ENCODE measurements at regions not wholly inside any gene's neighbourhood (a gene's known extent, or its start where the extent isn't known, plus 50 kb on each side); places are given as distances from the start of the nearest gene placed in this dataset.

DNA sequence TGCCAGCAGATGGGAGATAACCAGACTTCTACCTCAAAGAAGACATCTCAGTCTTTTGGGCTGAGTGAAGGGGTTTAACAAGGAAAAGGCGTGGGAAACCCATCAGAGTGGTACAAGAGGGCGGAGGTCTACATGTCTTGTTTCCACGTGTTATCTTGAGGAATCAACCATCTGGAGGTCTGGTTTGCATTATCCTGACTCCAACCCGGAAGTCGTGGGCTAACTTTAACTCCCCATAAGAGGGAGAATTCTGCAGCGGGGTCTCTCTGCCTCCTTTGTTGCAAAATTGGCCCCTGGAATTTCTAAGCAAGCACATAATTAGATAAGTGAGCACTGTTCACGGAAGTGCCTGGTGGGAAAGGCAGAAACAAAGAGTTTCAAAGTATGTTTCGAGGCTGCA, 398.7 kb upstream of the C16orf82 start:
- H3K36me3 ChIP-seq (ENCODE audit: control insufficient read depth in 2 of 2, extremely low read depth in 1 of 2, insufficient read depth in 2 of 2, low read length in 2 of 2), result no peaks in the 10 kb centered on the region
- no peak for DNase-seq (ENCODE audit: low read depth, low spot score)
- H3K79me2 ChIP-seq (ENCODE audit: control insufficient read depth, insufficient read depth, low read length), result no peaks in the 10 kb centered on the region
- H3K4me1 ChIP-seq (ENCODE audit: control insufficient read depth, extremely low read depth, insufficient read depth, low read length), result no peaks in the 10 kb centered on the region
- no peaks in the 10 kb centered on the region for H4K20me1 ChIP-seq (ENCODE audit: control insufficient read depth, extremely low read depth, insufficient read depth, low read length)
- H3K9me1 ChIP-seq (ENCODE audit: control insufficient read depth, extremely low read depth, insufficient read depth, low read length), result no peaks in the 10 kb centered on the region
- H3K4me3 ChIP-seq (ENCODE audit: control insufficient read depth in 2 of 3, extremely low read depth in 1 of 3, insufficient read depth in 2 of 3, low read depth in 1 of 3, low read length in 3 of 3), result no peak overlapping the region
- no peak overlapping the region for H3K27ac ChIP-seq (ENCODE audit: control insufficient read depth, insufficient read depth, low read length)
- H3K27me3 ChIP-seq (ENCODE audit: control insufficient read depth, extremely low read depth, insufficient read depth, low read length), result no peaks in the 10 kb centered on the region
- H3K4me2 ChIP-seq (ENCODE audit: control insufficient read depth, extremely low read depth, insufficient read depth, low read depth, low read length), result no peak overlapping the region
- H2AFZ ChIP-seq (ENCODE audit: control insufficient read depth, low read length), result no peak overlapping the region
- no peak overlapping the region for H3K9ac ChIP-seq (ENCODE audit: control insufficient read depth, extremely low read depth, insufficient read depth, low read length)
- dilution Hi-C loops (cut with MboI; ENCODE audit: extremely low pct_ligation_motif_present, low sequenced_read_pairs), result no loop called here
- FAIRE-seq, result no peak
- H3K9me3 ChIP-seq (ENCODE audit: control insufficient read depth, low read depth, low read length), result peaks cover 2% of the 10 kb centered on the region
- TF ChIP-seq EZH2 (IDR thresholded peaks at IDR 0.05; ENCODE audit: low read length), result no peak

DNA sequence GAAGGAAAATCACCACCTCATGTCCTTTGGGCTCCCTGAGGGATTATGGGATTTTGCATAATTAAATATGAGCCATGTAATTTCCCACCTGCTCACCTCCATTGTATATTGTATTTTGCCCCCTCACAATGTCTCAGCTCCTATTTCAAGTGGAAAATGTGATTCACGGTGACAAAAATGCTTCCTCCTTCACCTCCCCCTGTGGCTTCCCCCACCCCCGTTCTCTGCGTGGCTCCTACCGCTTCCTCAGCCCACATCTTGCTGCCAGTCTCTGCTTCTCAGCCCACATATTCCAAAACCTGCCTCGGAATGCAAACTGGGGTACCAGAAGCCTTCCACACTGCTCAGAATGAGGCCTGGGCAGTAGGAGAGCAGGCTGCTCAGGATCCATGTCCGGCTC, 394.5 kb upstream of the C16orf82 start:
- no peak overlapping the region for H3K4me2 ChIP-seq (ENCODE audit: control insufficient read depth, extremely low read depth, insufficient read depth, low read depth, low read length)
- no peaks in the 10 kb centered on the region for H3K4me1 ChIP-seq (ENCODE audit: control insufficient read depth, extremely low read depth, insufficient read depth, low read length)
- H3K9me3 ChIP-seq (ENCODE audit: control insufficient read depth, low read depth, low read length), result no peaks in the 10 kb centered on the region
- no peaks in the 10 kb centered on the region for H3K36me3 ChIP-seq (ENCODE audit: control insufficient read depth in 2 of 2, extremely low read depth in 1 of 2, insufficient read depth in 2 of 2, low read length in 2 of 2)
- no peak overlapping the region for H3K9ac ChIP-seq (ENCODE audit: control insufficient read depth, extremely low read depth, insufficient read depth, low read length)
- dilution Hi-C loops (cut with MboI; ENCODE audit: extremely low pct_ligation_motif_present, low sequenced_read_pairs), result no loop called here
- no peak overlapping the region for H3K27ac ChIP-seq (ENCODE audit: control insufficient read depth, insufficient read depth, low read length)
- DNase-seq (ENCODE audit: low read depth, low spot score), result no peak
- no peak for FAIRE-seq
- H4K20me1 ChIP-seq (ENCODE audit: control insufficient read depth, extremely low read depth, insufficient read depth, low read length), result no peaks in the 10 kb centered on the region
- no peak overlapping the region for H3K4me3 ChIP-seq (ENCODE audit: control insufficient read depth in 2 of 3, extremely low read depth in 1 of 3, insufficient read depth in 2 of 3, low read depth in 1 of 3, low read length in 3 of 3)
- H3K9me1 ChIP-seq (ENCODE audit: control insufficient read depth, extremely low read depth, insufficient read depth, low read length), result no peaks in the 10 kb centered on the region
- no peaks in the 10 kb centered on the region for H3K79me2 ChIP-seq (ENCODE audit: control insufficient read depth, insufficient read depth, low read length)
- no peaks in the 10 kb centered on the region for H3K27me3 ChIP-seq (ENCODE audit: control insufficient read depth, extremely low read depth, insufficient read depth, low read length)
- TF ChIP-seq, protein P1, sequence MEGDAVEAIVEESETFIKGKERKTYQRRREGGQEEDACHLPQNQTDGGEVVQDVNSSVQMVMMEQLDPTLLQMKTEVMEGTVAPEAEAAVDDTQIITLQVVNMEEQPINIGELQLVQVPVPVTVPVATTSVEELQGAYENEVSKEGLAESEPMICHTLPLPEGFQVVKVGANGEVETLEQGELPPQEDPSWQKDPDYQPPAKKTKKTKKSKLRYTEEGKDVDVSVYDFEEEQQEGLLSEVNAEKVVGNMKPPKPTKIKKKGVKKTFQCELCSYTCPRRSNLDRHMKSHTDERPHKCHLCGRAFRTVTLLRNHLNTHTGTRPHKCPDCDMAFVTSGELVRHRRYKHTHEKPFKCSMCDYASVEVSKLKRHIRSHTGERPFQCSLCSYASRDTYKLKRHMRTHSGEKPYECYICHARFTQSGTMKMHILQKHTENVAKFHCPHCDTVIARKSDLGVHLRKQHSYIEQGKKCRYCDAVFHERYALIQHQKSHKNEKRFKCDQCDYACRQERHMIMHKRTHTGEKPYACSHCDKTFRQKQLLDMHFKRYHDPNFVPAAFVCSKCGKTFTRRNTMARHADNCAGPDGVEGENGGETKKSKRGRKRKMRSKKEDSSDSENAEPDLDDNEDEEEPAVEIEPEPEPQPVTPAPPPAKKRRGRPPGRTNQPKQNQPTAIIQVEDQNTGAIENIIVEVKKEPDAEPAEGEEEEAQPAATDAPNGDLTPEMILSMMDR (optimal IDR thresholded peaks at IDR 0.05 in 1 of 3, IDR thresholded peaks at IDR 0.05 in 1 of 3, conservative IDR thresholded peaks at IDR 0.05 in 1 of 3; ENCODE audit: extremely low read depth in 1 of 3, insufficient read depth in 2 of 3, low read length in 3 of 3), result no peak
- TF ChIP-seq EZH2 (IDR thresholded peaks at IDR 0.05; ENCODE audit: low read length), result no peak
- H2AFZ ChIP-seq (ENCODE audit: control insufficient read depth, low read length), result no peak overlapping the region

DNA sequence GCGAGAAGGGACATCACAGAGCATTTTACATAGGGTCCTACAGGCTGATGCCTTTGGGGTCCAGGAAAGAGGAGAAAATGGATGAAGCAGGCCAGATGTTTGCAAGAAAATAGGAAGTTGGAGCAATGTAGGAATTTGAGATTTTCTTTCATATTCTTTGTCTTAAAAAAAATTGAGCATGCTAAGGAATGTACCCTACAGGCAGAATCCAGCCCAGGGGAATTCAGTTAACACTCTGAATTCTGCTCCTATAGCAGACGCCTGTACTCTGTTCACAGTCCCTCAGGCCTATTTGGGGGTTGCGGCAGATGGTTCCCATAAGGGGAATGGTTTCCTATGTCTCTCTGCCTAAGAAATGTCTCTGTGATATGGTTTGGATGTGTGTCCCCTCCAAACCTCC, 393.7 kb upstream of the C16orf82 start:
- H2AFZ ChIP-seq (ENCODE audit: control insufficient read depth, low read length), result no peak overlapping the region
- H4K20me1 ChIP-seq (ENCODE audit: control insufficient read depth, extremely low read depth, insufficient read depth, low read length), result no peaks in the 10 kb centered on the region
- H3K27me3 ChIP-seq (ENCODE audit: control insufficient read depth, extremely low read depth, insufficient read depth, low read length), result no peaks in the 10 kb centered on the region
- H3K79me2 ChIP-seq (ENCODE audit: control insufficient read depth, insufficient read depth, low read length), result no peaks in the 10 kb centered on the region
- H3K4me2 ChIP-seq (ENCODE audit: control insufficient read depth, extremely low read depth, insufficient read depth, low read depth, low read length), result no peak overlapping the region
- no peak for TF ChIP-seq EZH2 (IDR thresholded peaks at IDR 0.05; ENCODE audit: low read length)
- TF ChIP-seq, protein P1 (optimal IDR thresholded peaks at IDR 0.05 in 1 of 3, IDR thresholded peaks at IDR 0.05 in 1 of 3, conservative IDR thresholded peaks at IDR 0.05 in 1 of 3; ENCODE audit: extremely low read depth in 1 of 3, insufficient read depth in 2 of 3, low read length in 3 of 3), result no peak
- dilution Hi-C loops (cut with MboI; ENCODE audit: extremely low pct_ligation_motif_present, low sequenced_read_pairs), result no loop called here
- H3K9me3 ChIP-seq (ENCODE audit: control insufficient read depth, low read depth, low read length), result no peaks in the 10 kb centered on the region
- no peaks in the 10 kb centered on the region for H3K36me3 ChIP-seq (ENCODE audit: control insufficient read depth in 2 of 2, extremely low read depth in 1 of 2, insufficient read depth in 2 of 2, low read length in 2 of 2)
- H3K9me1 ChIP-seq (ENCODE audit: control insufficient read depth, extremely low read depth, insufficient read depth, low read length), result no peaks in the 10 kb centered on the region
- DNase-seq (ENCODE audit: low read depth, low spot score) (no peak), FAIRE-seq (no peak)
- no peak overlapping the region for H3K4me3 ChIP-seq (ENCODE audit: control insufficient read depth in 2 of 3, extremely low read depth in 1 of 3, insufficient read depth in 2 of 3, low read depth in 1 of 3, low read length in 3 of 3)
- H3K27ac ChIP-seq (ENCODE audit: control insufficient read depth, insufficient read depth, low read length), result no peak overlapping the region
- no peaks in the 10 kb centered on the region for H3K4me1 ChIP-seq (ENCODE audit: control insufficient read depth, extremely low read depth, insufficient read depth, low read length)
- no peak overlapping the region for H3K9ac ChIP-seq (ENCODE audit: control insufficient read depth, extremely low read depth, insufficient read depth, low read length)
